Activated CD4-positive, alpha-beta memory T cell treated with anti-CD3 and anti-CD28 coated beads, Interleukin-2, amount 10 ng/mL, durations not matched to agents 7 days and 5 days (primary cell): ENCODE measurements at regions not wholly inside any gene's neighbourhood (a gene's known extent, or its start where the extent isn't known, plus 50 kb on each side); places are given as distances from the start of the nearest gene placed in this dataset.

Experiments
- CTCF ChIA-PET: fragments of 350-600 bp; sonication (Branson Sonifier 250); formaldehyde crosslinking; loops from one replicate; lab custom pipeline; 2021; ENCODE audit warnings: antibody characterized with exemption, inconsistent platforms; lab: Charles Lee
- POLR2A ChIA-PET: fragments of 350-600 bp; sonication (Branson Sonifier 250); formaldehyde crosslinking; loops from one replicate; lab custom pipeline; 2021; ENCODE audit warnings: antibody characterized with exemption; lab: Charles Lee
- DNase-seq: peaks from one replicate; pipeline ENCODE4 v3.0.0-alpha.2; 2020
- H3K27ac Mint-ChIP-seq: one replicate; pipeline ENCODE4 v1.8.0; 2021; ENCODE audit warnings: mild to moderate bottlenecking, mixed read lengths
- H3K27me3 Mint-ChIP-seq: one replicate; pipeline ENCODE4 v1.8.0; 2021; ENCODE audit warnings: mixed read lengths
- H3K36me3 Mint-ChIP-seq: one replicate; pipeline ENCODE4 v1.8.0; 2021; ENCODE audit warnings: low read depth, mixed read lengths
- H3K4me1 Mint-ChIP-seq: one replicate; pipeline ENCODE4 v1.8.0; 2021; ENCODE audit warnings: mixed read lengths
- H3K4me3 Mint-ChIP-seq: one replicate; pipeline ENCODE4 v1.8.0; 2021; ENCODE audit warnings: mild to moderate bottlenecking, mixed read lengths
- H3K9me3 Mint-ChIP-seq: one replicate; pipeline ENCODE4 v1.8.0; 2021; ENCODE audit warnings: mixed read lengths

DNA sequence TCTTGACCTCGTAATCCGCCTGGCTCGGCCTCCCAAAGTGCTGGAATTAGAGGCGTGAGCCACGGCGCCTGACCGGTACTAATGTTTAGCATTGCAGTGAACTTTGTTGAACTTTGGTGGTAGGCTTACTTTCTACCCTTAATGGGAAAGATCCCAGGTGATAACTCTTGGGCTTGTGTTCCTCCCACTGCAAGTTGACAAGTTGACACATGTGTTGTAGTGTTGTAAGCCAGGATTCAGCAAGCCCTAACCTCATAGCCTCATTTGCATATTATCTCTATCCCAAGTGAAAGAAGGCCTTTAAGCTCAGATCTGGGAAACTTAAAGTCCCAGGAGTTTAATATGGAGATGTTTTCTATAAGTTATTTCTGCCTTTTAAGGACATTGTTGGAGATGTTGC lies 80.0 kb upstream of the CLCN4 start:
- H3K9me3 Mint-ChIP-seq = no peaks in the 10 kb centered on the region
- H3K4me3 Mint-ChIP-seq = no peak overlapping the region
- peaks cover 2% of the 10 kb centered on the region for H3K4me1 Mint-ChIP-seq
- H3K27me3 Mint-ChIP-seq = no peaks in the 10 kb centered on the region
- no peak for DNase-seq
- H3K36me3 Mint-ChIP-seq = peaks cover 2% of the 10 kb centered on the region
- ChIA-PET CTCF (interaction anchor here (1.2 to 1.6 kb wide), 2 partner anchors 21 to 81 kb away, joined by 4 to 5 read pairs; no protein-coding TSS in a partner anchor), POLR2A (no interaction called here)
- no peak overlapping the region for H3K27ac Mint-ChIP-seq

- H3K27me3 Mint-ChIP-seq = no peaks in the 10 kb centered on the region
- POLR2A ChIA-PET = interaction anchor here (1.3 kb wide), 1 partner anchor 21 kb away, joined by 5 read pairs; no protein-coding TSS in a partner anchor
- H3K27ac Mint-ChIP-seq = no peak overlapping the region
- no peak overlapping the region for H3K4me3 Mint-ChIP-seq
- H3K36me3 Mint-ChIP-seq = peaks cover 2% of the 10 kb centered on the region
- no peaks in the 10 kb centered on the region for H3K9me3 Mint-ChIP-seq
- peaks cover 7% of the 10 kb centered on the region for H3K4me1 Mint-ChIP-seq
- CTCF ChIA-PET = interaction anchor here (1.2 to 1.6 kb wide), 2 partner anchors 20 to 82 kb away, joined by 4 to 5 read pairs; no protein-coding TSS in a partner anchor
- no peak for DNase-seq
Observed at GRCh38 chrX:10077425-10078188, 79.2 kb upstream of the CLCN4 start.

DNA sequence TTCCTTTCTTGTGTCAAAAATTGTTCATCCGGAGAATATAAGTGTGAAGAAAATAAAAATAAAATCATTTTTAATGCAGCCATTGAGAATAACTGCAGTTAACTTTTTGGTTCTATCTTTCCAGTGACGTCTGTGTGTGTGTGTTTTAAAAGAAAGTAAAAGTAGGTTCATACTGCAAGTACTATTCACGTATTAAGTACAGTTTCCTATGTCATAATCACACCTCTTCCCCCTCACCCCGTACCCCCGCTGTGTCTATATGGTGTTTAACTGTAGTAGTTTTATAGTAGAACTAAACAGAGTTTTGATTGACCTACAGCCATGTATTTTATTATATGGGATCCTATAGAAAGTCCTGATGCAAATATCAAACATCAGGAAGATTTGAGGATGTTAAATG lies 78.5 kb upstream of the CLCN4 start:
- Mint-ChIP-seq H3K9me3 (no peaks in the 10 kb centered on the region), H3K4me3 (no peak overlapping the region), H3K4me1 (peaks cover 14% of the 10 kb centered on the region), H3K36me3 (peaks cover 2% of the 10 kb centered on the region), H3K27ac (no peak overlapping the region), H3K27me3 (no peaks in the 10 kb centered on the region)
- POLR2A ChIA-PET = interaction anchor here (1.3 kb wide), 1 partner anchor 20 kb away, joined by 5 read pairs; no protein-coding TSS in a partner anchor
- CTCF ChIA-PET = no interaction called here
- no peak for DNase-seq

- POLR2A ChIA-PET = no interaction called here
- no peak overlapping the region for H3K27ac Mint-ChIP-seq
- no peaks in the 10 kb centered on the region for H3K27me3 Mint-ChIP-seq
- no peak for DNase-seq
- H3K36me3 Mint-ChIP-seq = peaks cover 2% of the 10 kb centered on the region
- CTCF ChIA-PET = no interaction called here
- no peak overlapping the region for H3K4me3 Mint-ChIP-seq
- peaks cover 23% of the 10 kb centered on the region for H3K4me1 Mint-ChIP-seq
- H3K9me3 Mint-ChIP-seq = no peaks in the 10 kb centered on the region
Observed at GRCh38 chrX:10079231-10079630, 77.5 kb upstream of the CLCN4 start.

- ChIA-PET CTCF (interaction anchor here (1.4 to 4.0 kb wide), 3 partner anchors 22 to 80 kb away, joined by 3 to 19 read pairs (median 4); no protein-coding TSS in a partner anchor), POLR2A (interaction anchor here (2.9 to 3.2 kb wide), 2 partner anchors 14 to 28 kb away, joined by 15 to 19 read pairs; no protein-coding TSS in a partner anchor)
- Mint-ChIP-seq H3K4me3 (no peak overlapping the region), H3K27ac (peak overlapping the region; percentile 95), H3K36me3 (peaks cover 9% of the 10 kb centered on the region), H3K27me3 (no peaks in the 10 kb centered on the region), H3K4me1 (peaks cover 46% of the 10 kb centered on the region), H3K9me3 (no peaks in the 10 kb centered on the region)
- DNase-seq = no peak
Observed at GRCh38 chrX:10083809-10084208, 73.0 kb upstream of the CLCN4 start.

GRCh38 chrX:10085223-10085622 lies 71.6 kb upstream of the CLCN4 start:
- ChIA-PET CTCF (interaction anchor here (1.3 kb wide), 1 partner anchor 88 kb away, joined by 4 read pairs; no protein-coding TSS in a partner anchor), POLR2A (interaction anchor here (1.2 to 1.5 kb wide), 3 partner anchors 10 to 26 kb away, joined by 3 to 8 read pairs (median 3); no protein-coding TSS in a partner anchor)
- H3K9me3 Mint-ChIP-seq = no peaks in the 10 kb centered on the region
- peaks cover 9% of the 10 kb centered on the region for H3K36me3 Mint-ChIP-seq
- peaks cover 49% of the 10 kb centered on the region for H3K4me1 Mint-ChIP-seq
- no peaks in the 10 kb centered on the region for H3K27me3 Mint-ChIP-seq
- no peak for DNase-seq
- no peak overlapping the region for H3K4me3 Mint-ChIP-seq
- H3K27ac Mint-ChIP-seq = peak overlapping the region; percentile 76

DNA sequence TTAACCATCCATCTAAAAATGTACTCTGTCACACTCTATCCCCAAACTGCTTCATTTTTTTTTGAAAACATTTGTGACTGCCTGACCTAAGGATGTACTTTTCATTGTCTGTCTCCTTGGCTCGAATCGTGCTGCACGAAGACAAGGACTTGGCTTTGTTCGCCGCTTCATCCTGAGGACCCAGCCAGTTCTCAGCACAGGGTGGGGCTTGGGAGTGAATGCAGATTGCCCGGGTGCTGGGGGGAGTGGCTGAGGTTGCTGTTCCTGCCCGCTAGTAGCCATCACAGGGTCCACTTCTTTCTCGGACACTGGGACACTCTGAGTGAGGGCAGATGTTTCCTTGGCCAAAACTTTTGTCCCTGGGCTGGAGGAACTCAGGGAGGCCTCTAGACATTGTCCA lies 70.1 kb upstream of the CLCN4 start:
- Mint-ChIP-seq H3K4me3 (no peak overlapping the region), H3K4me1 (peaks cover 49% of the 10 kb centered on the region), H3K9me3 (no peaks in the 10 kb centered on the region), H3K27me3 (no peaks in the 10 kb centered on the region), H3K27ac (no peak overlapping the region), H3K36me3 (peaks cover 11% of the 10 kb centered on the region)
- CTCF ChIA-PET = no interaction called here
- DNase-seq = no peak
- POLR2A ChIA-PET = interaction anchor here (1.3 kb wide), 1 partner anchor 11 kb away, joined by 4 read pairs; no protein-coding TSS in a partner anchor

DNA sequence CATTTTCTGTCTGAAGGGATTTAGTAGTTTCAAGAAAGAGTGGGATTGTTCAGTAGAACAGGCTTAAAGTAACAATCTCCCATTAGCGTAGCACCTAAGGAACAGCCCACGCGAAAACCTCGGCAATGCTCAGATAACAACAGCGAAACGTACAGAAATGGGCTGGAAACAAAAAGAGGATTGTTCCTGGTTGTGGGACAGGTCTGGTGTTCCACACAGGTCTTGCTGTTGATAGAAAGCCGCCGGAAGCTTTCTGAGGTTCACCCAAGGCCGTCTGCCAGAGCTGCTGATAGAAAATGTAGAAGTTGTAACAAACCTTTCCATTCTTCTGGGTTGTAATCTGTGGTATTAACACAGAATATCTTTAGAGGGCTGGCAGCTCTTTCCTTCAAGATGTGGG lies 69.4 kb upstream of the CLCN4 start:
- Mint-ChIP-seq H3K27ac (no peak overlapping the region), H3K4me3 (no peak overlapping the region), H3K4me1 (peaks cover 45% of the 10 kb centered on the region), H3K9me3 (no peaks in the 10 kb centered on the region), H3K27me3 (no peaks in the 10 kb centered on the region), H3K36me3 (peaks cover 13% of the 10 kb centered on the region)
- ChIA-PET CTCF (no interaction called here), POLR2A (no interaction called here)
- DNase-seq = no peak

GRCh38 chrX:10089378-10089795 lies 67.4 kb upstream of the CLCN4 start:
- Mint-ChIP-seq H3K9me3 (no peaks in the 10 kb centered on the region), H3K4me3 (no peak overlapping the region), H3K36me3 (peaks cover 13% of the 10 kb centered on the region), H3K27ac (no peak overlapping the region), H3K27me3 (no peaks in the 10 kb centered on the region), H3K4me1 (peaks cover 26% of the 10 kb centered on the region)
- ChIA-PET POLR2A (interaction anchor here (1.1 to 1.5 kb wide), 3 partner anchors 8 to 22 kb away, joined by 3 to 4 read pairs (median 3); no protein-coding TSS in a partner anchor), CTCF (no interaction called here)
- no peak for DNase-seq

GRCh38 chrX:10090319-10090718 lies 66.5 kb upstream of the CLCN4 start:
- POLR2A ChIA-PET = interaction anchor here (1.1 to 1.4 kb wide), 2 partner anchors 7 to 21 kb away, joined by 3 read pairs; no protein-coding TSS in a partner anchor

GRCh38 chrX:10095246-10095645 lies 61.5 kb upstream of the CLCN4 start:
- CTCF ChIA-PET = interaction anchor here (1.1 kb wide), 1 partner anchor 24 kb away, joined by 4 read pairs; no protein-coding TSS in a partner anchor
- DNase-seq = no peak
- H3K27me3 Mint-ChIP-seq = no peaks in the 10 kb centered on the region
- H3K9me3 Mint-ChIP-seq = no peaks in the 10 kb centered on the region
- POLR2A ChIA-PET = interaction anchor here (0.9 to 1.2 kb wide), 2 partner anchors 10 to 16 kb away, joined by 3 read pairs; no protein-coding TSS in a partner anchor
- H3K36me3 Mint-ChIP-seq = peaks cover 25% of the 10 kb centered on the region
- peaks cover 40% of the 10 kb centered on the region for H3K4me1 Mint-ChIP-seq
- H3K27ac Mint-ChIP-seq = no peak overlapping the region
- no peak overlapping the region for H3K4me3 Mint-ChIP-seq

More at GRCh38 chrX:10090319-10090718, 66.5 kb upstream of the CLCN4 start:
- Mint-ChIP-seq H3K4me1 (peaks cover 20% of the 10 kb centered on the region), H3K27ac (no peak overlapping the region), H3K9me3 (no peaks in the 10 kb centered on the region), H3K4me3 (no peak overlapping the region), H3K36me3 (peaks cover 15% of the 10 kb centered on the region), H3K27me3 (no peaks in the 10 kb centered on the region)
- DNase-seq = no peak
- CTCF ChIA-PET = no interaction called here

GRCh38 chrX:10095698-10096432 lies 60.9 kb upstream of the CLCN4 start:
- Mint-ChIP-seq H3K36me3 (peaks cover 25% of the 10 kb centered on the region), H3K4me3 (no peak overlapping the region), H3K27ac (no peak overlapping the region), H3K27me3 (no peaks in the 10 kb centered on the region), H3K9me3 (no peaks in the 10 kb centered on the region), H3K4me1 (peaks cover 40% of the 10 kb centered on the region)
- CTCF ChIA-PET = interaction anchor here (1.1 kb wide), 1 partner anchor 23 kb away, joined by 4 read pairs; no protein-coding TSS in a partner anchor
- POLR2A ChIA-PET = interaction anchor here (0.9 to 1.2 kb wide), 2 partner anchors 10 to 15 kb away, joined by 3 read pairs; no protein-coding TSS in a partner anchor
- no peak for DNase-seq
